ENCODE measurements at regions not wholly inside any gene's neighbourhood (a gene's known extent, or its start where the extent isn't known, plus 50 kb on each side); places are given as distances from the start of the nearest gene placed in this dataset.

- H3K27me3 ChIP-seq (ENCODE audit: control insufficient read depth in 4 of 4, insufficient read depth in 4 of 4, low read length in 3 of 4): no peaks in the 10 kb centered on the region
- DNase-seq (ENCODE audit: low spot score): no peak
- H3K36me3 ChIP-seq (ENCODE audit: control insufficient read depth in 4 of 4, insufficient read depth in 3 of 4, low read depth in 1 of 4, low read length in 3 of 4): no peaks in the 10 kb centered on the region
- no peaks in the 10 kb centered on the region for H3K9me3 ChIP-seq (ENCODE audit: control insufficient read depth in 4 of 4, low read length in 3 of 4)
- H3K4me1 ChIP-seq (ENCODE audit: control insufficient read depth in 4 of 4, insufficient read depth in 4 of 4, low read length in 3 of 4): peaks cover 4 to 26% (median 15%) of the 10 kb centered on the region in 4 donors
- H3K9ac ChIP-seq (ENCODE audit: low read depth in 1 of 2, low read length in 2 of 2): no peak overlapping the region
- no peak overlapping the region for H3K4me3 ChIP-seq (ENCODE audit: low read depth in 1 of 3, low read length in 3 of 3)
- 95% methylated on average over 14 of the region's 14 CpGs for WGBS
- no peak for TF ChIP-seq RAD21 (IDR thresholded peaks at IDR 0.05)
- TF ChIP-seq CTCF (IDR thresholded peaks at IDR 0.05; ENCODE audit: low read depth, low read length, missing input control): no peak
- TF ChIP-seq NR2F2 (IDR thresholded peaks at IDR 0.05): no peak
- no peak for TF ChIP-seq RXRA (IDR thresholded peaks at IDR 0.05)
- TF ChIP-seq TAF1 (conservative IDR thresholded peaks at IDR 0.05): no peak
- no peak for TF ChIP-seq HNF4A (conservative IDR thresholded peaks at IDR 0.05)
- no peak for TF ChIP-seq ATF3 (IDR thresholded peaks at IDR 0.05)
- TF ChIP-seq GABPA (IDR thresholded peaks at IDR 0.05 in 1 of 2, conservative IDR thresholded peaks at IDR 0.05 in 1 of 2): no peak
- TF ChIP-seq YY1 (IDR thresholded peaks at IDR 0.05): no peak
- no peak for TF ChIP-seq MAX (IDR thresholded peaks at IDR 0.05)
- no peak for TF ChIP-seq EGR1 (IDR thresholded peaks at IDR 0.05; ENCODE audit: low read depth in 2 of 2)
- TF ChIP-seq ZBTB33 (IDR thresholded peaks at IDR 0.05): no peak
- TF ChIP-seq SP1 (IDR thresholded peaks at IDR 0.05): no peak
- TF ChIP-seq JUND (IDR thresholded peaks at IDR 0.05): no peak
- TF ChIP-seq FOXA1 (IDR thresholded peaks at IDR 0.05): no peak
- no peak for TF ChIP-seq REST (IDR thresholded peaks at IDR 0.05)
- TF ChIP-seq FOXA2 (IDR thresholded peaks at IDR 0.05): no peak
- H3K27ac ChIP-seq (ENCODE audit: low read depth in 1 of 2, low read length in 2 of 2): no peak overlapping the region
These were observed 145.6 kb downstream of the SCARB1 start for GRCh38 chr12:124718036-124718435.

GRCh38 chr12:124717318-124717717, 146.3 kb downstream of the SCARB1 start:
- no peaks in the 10 kb centered on the region for H3K36me3 ChIP-seq (ENCODE audit: control insufficient read depth in 4 of 4, insufficient read depth in 3 of 4, low read depth in 1 of 4, low read length in 3 of 4)
- peaks cover 4 to 26% (median 15%) of the 10 kb centered on the region in 4 donors for H3K4me1 ChIP-seq (ENCODE audit: control insufficient read depth in 4 of 4, insufficient read depth in 4 of 4, low read length in 3 of 4)
- H3K27me3 ChIP-seq (ENCODE audit: control insufficient read depth in 4 of 4, insufficient read depth in 4 of 4, low read length in 3 of 4): no peaks in the 10 kb centered on the region
- WGBS: 99% methylated on average over 4 of the region's 4 CpGs
- H3K9me3 ChIP-seq (ENCODE audit: control insufficient read depth in 4 of 4, low read length in 3 of 4): no peaks in the 10 kb centered on the region
- no peak overlapping the region for H3K4me3 ChIP-seq (ENCODE audit: low read depth in 1 of 3, low read length in 3 of 3)
- no peak for DNase-seq (ENCODE audit: low spot score)
- no peak overlapping the region for H3K9ac ChIP-seq (ENCODE audit: low read depth in 1 of 2, low read length in 2 of 2)
- TF ChIP-seq SP1 (IDR thresholded peaks at IDR 0.05) (no peak), HNF4G (IDR thresholded peaks at IDR 0.05) (no peak), FOXA2 (IDR thresholded peaks at IDR 0.05) (no peak)
- H3K27ac ChIP-seq (ENCODE audit: low read depth in 1 of 2, low read length in 2 of 2): no peak overlapping the region

All from liver (tissue), 8 donors.